ENCODE measurements at regions not wholly inside any gene's neighbourhood (a gene's known extent, or its start where the extent isn't known, plus 50 kb on each side); places are given as distances from the start of the nearest gene placed in this dataset.

DNA sequence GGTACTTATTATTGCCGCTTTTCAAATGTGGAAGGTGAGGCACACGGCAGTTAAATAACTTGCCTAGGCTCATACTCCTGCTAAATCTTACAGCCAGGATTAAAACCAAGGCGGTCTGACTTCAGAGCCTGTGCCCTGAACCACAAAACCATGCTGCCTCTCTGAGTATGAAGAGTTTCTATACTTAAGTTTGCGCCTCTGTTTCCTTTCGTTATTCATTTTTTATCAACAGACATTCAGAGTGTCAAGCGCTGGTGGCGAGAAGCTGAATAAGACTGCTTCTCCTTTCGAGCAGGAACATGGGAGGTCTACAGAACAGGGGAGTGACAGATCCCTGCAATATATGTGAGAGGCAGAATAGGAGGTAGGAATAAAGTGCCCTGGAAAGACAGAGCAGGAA, 96.0 kb upstream of the DUSP10 start:
- H3K9me3 Mint-ChIP-seq: no peaks in the 10 kb centered on the region
- peaks cover 59% of the 10 kb centered on the region for H3K4me1 Mint-ChIP-seq (ENCODE audit: low read depth)
- peak overlapping the region; percentile 85 for H3K27ac Mint-ChIP-seq
- peak; percentile 39 for DNase-seq (ENCODE audit: low spot score)
- H3K36me3 Mint-ChIP-seq (ENCODE audit: low read depth): peaks cover 2% of the 10 kb centered on the region
- H3K27me3 Mint-ChIP-seq (ENCODE audit: low read depth): no peaks in the 10 kb centered on the region
- peak overlapping the region; percentile 71 for H3K4me3 Mint-ChIP-seq

DNA sequence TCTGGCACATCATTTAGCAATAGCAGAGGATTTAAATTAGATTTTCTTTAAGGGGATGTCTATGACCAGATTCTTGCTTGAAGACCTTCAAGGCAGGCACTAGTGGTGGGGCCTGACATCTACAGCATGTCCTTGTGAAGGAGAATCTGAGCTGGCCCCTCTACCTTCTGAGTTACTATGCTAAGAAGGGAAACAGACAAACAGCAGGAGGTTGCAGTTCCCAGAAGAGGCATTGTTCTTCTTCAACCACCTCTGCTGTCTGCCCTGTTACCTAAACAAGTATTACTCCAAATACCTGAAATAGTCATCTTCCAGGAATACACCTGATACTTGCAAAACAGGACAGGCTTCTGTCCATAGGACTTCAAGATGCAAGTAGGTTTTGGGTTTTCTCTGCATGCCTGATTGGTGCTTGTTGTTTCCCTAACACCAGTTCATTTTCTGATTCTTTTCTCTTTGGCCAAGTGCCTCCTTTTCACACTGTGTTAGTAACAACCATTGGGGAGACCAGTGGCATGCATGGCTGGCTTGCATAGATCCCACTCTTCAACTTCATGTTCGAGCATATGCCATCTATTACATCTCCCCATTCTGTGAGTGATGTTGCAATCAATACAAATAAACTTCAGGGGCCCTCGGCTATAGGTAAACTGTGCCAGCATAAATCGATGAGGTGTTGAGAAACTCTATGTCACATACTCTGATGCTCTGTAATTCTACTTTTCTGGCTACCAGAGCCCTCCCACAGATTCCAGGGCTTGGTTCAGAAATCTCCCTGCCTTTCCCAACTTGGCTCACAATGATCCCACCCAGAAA, 93.0 kb upstream of the DUSP10 start:
- H3K4me1 Mint-ChIP-seq (ENCODE audit: low read depth): peaks cover 54% of the 10 kb centered on the region
- no peaks in the 10 kb centered on the region for H3K27me3 Mint-ChIP-seq (ENCODE audit: low read depth)
- no peak overlapping the region for H3K4me3 Mint-ChIP-seq
- H3K9me3 Mint-ChIP-seq: no peaks in the 10 kb centered on the region
- no peaks in the 10 kb centered on the region for H3K36me3 Mint-ChIP-seq (ENCODE audit: low read depth)
- DNase-seq (ENCODE audit: low spot score): no peak
- H3K27ac Mint-ChIP-seq: no peak overlapping the region

DNA sequence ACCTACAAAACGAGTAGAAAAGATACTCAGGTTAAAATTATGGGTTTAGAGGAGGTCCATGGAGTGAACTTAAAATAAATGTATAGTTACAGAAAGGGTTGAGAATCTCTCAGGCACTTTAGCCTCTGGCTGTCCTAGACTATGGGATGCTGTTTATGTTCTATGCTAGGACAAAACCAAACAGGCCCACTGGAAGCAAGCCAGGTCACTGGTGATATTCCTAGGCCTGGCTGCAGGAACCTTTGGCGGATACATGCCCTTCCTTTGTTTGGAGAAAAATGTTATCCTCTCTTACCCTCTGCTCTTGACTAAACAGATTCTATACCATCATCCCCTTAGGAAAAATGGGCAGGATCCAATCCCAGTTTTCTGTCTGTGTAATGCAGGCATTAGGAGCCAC, 90.7 kb upstream of the DUSP10 start:
- Mint-ChIP-seq H3K27ac (no peak overlapping the region), H3K27me3 (ENCODE audit: low read depth) (no peaks in the 10 kb centered on the region), H3K4me1 (ENCODE audit: low read depth) (peaks cover 55% of the 10 kb centered on the region), H3K9me3 (no peaks in the 10 kb centered on the region), H3K36me3 (ENCODE audit: low read depth) (peaks cover 3% of the 10 kb centered on the region), H3K4me3 (no peak overlapping the region)
- DNase-seq (ENCODE audit: low spot score): no peak

DNA sequence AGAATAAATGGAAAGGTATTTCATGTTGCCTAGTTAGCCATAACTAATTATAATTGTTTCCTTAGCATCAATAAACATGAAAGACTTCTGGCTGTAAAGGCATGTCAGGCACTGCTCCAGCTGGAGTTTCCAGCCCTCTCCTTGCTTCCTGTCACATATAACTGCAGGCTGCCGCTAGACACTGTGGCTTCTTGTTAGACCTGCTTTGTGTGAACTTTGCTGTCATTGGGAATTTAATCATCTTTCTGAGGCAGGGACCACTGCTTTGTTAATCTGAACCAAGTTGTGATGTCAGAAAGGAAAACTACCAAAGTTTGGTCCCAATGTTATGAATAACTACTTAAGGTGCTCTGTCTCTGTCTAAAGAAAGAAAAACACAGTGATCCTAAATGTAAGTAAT, 90.3 kb upstream of the DUSP10 start:
- H3K4me3 Mint-ChIP-seq: no peak overlapping the region
- H3K27ac Mint-ChIP-seq: no peak overlapping the region
- no peak for DNase-seq (ENCODE audit: low spot score)
- no peaks in the 10 kb centered on the region for H3K27me3 Mint-ChIP-seq (ENCODE audit: low read depth)
- no peaks in the 10 kb centered on the region for H3K9me3 Mint-ChIP-seq
- H3K4me1 Mint-ChIP-seq (ENCODE audit: low read depth): peaks cover 55% of the 10 kb centered on the region
- H3K36me3 Mint-ChIP-seq (ENCODE audit: low read depth): peaks cover 3% of the 10 kb centered on the region

DNA sequence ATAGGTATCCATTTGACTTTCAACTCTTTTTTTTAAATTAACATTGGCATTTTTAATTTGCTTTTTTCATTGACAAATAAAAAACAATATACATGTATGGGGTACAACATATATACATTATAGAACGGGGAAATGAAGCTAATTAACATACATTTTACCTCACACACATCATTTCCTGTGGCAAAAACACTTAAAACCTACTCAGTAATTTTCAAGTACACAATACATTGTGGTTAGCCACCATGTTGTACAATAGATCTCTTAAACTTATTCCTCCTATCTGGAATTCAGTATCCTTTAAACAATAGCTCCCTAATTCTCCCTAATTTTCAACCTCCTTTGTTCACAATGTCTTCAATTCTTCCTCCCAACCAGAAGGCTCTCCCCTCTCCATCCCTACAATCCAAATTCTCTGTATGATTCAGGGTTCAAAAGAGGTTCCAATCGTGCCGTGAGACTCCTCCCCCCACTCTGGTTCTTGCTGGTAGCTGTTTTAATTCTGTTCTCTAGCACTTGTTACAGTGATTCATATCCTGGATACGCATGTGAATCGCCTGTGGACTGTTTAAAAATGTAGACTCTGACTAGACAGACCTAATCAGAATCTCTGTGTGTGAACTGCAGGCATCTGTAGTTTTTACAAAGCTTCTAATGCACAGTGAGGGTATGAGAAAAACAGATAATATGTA, 87.6 kb upstream of the DUSP10 start:
- peak; percentile 74 for DNase-seq (ENCODE audit: low spot score)
- H3K4me3 Mint-ChIP-seq: peak overlapping the region; percentile 80

DNA sequence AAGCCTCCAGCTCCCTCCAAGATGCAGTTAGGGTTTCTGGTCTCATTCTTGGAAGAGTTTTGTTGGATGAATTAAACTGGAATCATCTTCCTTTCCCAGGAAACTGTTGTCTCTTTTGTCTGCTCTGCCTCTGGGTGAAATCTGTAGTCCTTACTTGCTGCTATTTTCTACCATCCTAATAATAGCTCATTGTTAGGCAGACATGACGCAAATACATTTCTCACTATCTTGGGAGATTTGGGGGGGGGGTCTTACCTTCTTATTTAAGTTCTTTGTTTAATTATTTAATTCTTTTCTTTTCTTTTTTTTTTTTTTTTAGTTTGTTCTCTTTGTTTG, 85.4 kb upstream of the DUSP10 start:
- H3K27me3 Mint-ChIP-seq (ENCODE audit: low read depth): no peaks in the 10 kb centered on the region
- DNase-seq (ENCODE audit: low spot score): no peak
- H3K36me3 Mint-ChIP-seq (ENCODE audit: low read depth): peaks cover 3% of the 10 kb centered on the region
- H3K4me3 Mint-ChIP-seq: peak overlapping the region; percentile 7
- no peaks in the 10 kb centered on the region for H3K9me3 Mint-ChIP-seq
- H3K4me1 Mint-ChIP-seq (ENCODE audit: low read depth): peaks cover 54% of the 10 kb centered on the region
- peak overlapping the region; percentile 76 for H3K27ac Mint-ChIP-seq

More for the DNA sequence above, 87.6 kb upstream of the DUSP10 start:
- H3K27ac Mint-ChIP-seq: peak overlapping the region; percentile 97
- H3K9me3 Mint-ChIP-seq: no peaks in the 10 kb centered on the region
- peaks cover 3% of the 10 kb centered on the region for H3K36me3 Mint-ChIP-seq (ENCODE audit: low read depth)
- H3K27me3 Mint-ChIP-seq (ENCODE audit: low read depth): no peaks in the 10 kb centered on the region
- peaks cover 58% of the 10 kb centered on the region for H3K4me1 Mint-ChIP-seq (ENCODE audit: low read depth)

DNA sequence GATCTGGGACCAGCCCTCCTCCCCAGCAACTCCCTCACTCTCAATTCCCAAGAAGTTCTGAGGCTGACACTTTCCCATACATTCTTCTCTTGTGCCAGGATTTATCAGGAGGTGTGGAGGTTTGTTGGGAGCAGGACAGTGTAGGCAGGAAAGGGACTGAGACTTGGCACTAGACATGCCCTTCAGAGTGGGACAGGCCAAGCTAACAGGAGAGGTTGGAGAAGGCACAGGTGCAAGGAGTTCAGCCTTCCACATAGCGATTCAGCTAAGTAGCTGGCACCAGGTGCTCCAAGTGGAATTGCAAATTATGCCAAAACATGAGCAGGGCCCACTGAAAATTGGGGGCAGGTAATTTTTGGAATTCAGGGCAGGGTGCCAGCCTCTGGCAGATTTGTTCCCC, 83.0 kb upstream of the DUSP10 start:
- no peak overlapping the region for H3K4me3 Mint-ChIP-seq
- peaks cover 41% of the 10 kb centered on the region for H3K4me1 Mint-ChIP-seq (ENCODE audit: low read depth)
- H3K27me3 Mint-ChIP-seq (ENCODE audit: low read depth): no peaks in the 10 kb centered on the region

DNA sequence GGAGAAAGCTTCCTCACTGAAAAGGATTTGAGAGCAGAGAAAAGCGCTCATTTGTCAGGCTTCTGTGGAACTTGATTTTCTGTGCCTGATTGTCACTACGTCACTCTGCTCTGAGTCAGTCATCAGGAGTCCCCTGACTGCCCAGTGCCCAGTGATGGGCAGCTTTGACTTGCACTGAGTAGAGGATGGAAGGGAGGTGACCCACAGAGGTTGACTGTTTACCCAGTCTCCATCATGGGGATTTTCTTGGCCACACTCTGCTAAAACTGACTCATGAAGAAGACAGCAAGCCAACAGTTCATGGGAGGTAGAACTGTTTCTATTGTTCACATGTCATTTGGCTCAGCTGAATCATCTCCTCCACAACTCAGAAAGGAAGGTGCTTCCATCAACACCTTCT, 82.1 kb upstream of the DUSP10 start:
- no peaks in the 10 kb centered on the region for H3K27me3 Mint-ChIP-seq (ENCODE audit: low read depth)
- DNase-seq (ENCODE audit: low spot score): peak; percentile 52

More for the DNA sequence above, 83.0 kb upstream of the DUSP10 start:
- DNase-seq (ENCODE audit: low spot score): no peak
- Mint-ChIP-seq H3K36me3 (ENCODE audit: low read depth) (peaks cover 3% of the 10 kb centered on the region), H3K9me3 (no peaks in the 10 kb centered on the region), H3K27ac (no peak overlapping the region)

DNA sequence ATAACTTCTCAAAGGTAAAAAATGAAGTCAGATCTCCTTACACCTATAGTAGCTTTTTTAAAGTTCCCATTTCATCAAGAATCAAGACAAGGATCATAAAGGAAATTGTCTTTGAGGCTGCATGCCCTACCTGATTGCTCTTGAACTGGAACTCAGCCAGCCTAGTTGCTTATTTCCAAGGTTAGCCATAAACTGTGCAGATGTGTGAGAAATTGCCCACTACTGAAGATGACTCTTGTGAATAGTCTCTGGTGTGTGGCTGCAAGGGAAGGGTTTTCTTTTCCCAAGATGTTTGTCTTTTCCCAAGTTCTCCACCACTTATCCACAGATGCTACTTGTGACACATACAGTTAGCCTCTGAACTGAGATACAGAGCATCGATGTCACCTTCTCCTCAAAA, 81.7 kb upstream of the DUSP10 start:
- no peak for DNase-seq (ENCODE audit: low spot score)
- Mint-ChIP-seq H3K27me3 (ENCODE audit: low read depth) (no peaks in the 10 kb centered on the region), H3K4me1 (ENCODE audit: low read depth) (peaks cover 30% of the 10 kb centered on the region), H3K27ac (no peak overlapping the region), H3K9me3 (no peaks in the 10 kb centered on the region), H3K36me3 (ENCODE audit: low read depth) (no peaks in the 10 kb centered on the region), H3K4me3 (no peak overlapping the region)

More for the DNA sequence above, 82.1 kb upstream of the DUSP10 start:
- Mint-ChIP-seq H3K36me3 (ENCODE audit: low read depth) (peaks cover 2% of the 10 kb centered on the region), H3K27ac (no peak overlapping the region), H3K4me3 (no peak overlapping the region), H3K9me3 (no peaks in the 10 kb centered on the region), H3K4me1 (ENCODE audit: low read depth) (peaks cover 34% of the 10 kb centered on the region)

DNA sequence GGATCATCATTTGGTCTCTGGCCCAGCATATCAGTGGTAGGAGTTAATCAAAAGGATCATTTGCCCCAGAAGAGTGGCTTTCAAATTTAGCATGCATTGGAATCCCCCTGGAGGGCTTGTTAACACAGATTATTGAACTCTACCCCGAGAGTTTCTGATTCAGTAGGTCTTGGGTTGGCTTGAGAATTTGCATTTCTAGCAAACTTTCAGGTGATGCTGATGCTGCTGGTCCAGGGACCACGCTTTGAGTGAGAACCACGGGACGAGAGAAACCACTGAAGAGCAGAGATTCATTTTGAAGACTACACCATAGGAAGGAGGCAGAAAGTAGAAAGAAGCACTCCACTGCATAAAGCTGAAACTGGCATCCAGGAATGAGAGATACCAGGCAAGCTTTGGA, 81.3 kb upstream of the DUSP10 start:
- peaks cover 28% of the 10 kb centered on the region for H3K4me1 Mint-ChIP-seq (ENCODE audit: low read depth)
- H3K27ac Mint-ChIP-seq: no peak overlapping the region

DNA sequence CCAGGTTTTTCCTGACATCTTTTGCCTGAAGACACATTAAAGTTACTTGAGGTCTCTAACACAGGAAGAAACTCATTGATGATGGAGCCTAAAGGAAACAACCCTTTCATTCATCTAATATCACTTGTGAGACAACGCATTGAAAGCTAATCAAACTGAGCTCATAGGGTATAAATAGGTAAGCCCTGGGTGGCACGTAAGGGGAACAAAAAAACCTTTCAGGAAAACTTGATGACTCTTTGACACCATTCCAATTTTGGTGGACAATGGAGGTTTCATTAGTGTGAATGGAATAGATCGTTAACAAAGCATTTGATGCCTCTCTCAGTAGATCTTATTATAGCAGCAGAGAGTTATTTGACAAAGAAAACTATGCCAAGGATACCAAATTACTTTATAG, 80.7 kb upstream of the DUSP10 start:
- H3K4me3 Mint-ChIP-seq: no peak overlapping the region
- H3K27ac Mint-ChIP-seq: no peak overlapping the region
- H3K36me3 Mint-ChIP-seq (ENCODE audit: low read depth): no peaks in the 10 kb centered on the region
- H3K4me1 Mint-ChIP-seq (ENCODE audit: low read depth): peaks cover 23% of the 10 kb centered on the region
- H3K9me3 Mint-ChIP-seq: no peaks in the 10 kb centered on the region
- no peaks in the 10 kb centered on the region for H3K27me3 Mint-ChIP-seq (ENCODE audit: low read depth)
- DNase-seq (ENCODE audit: low spot score): no peak

More for the DNA sequence above, 81.3 kb upstream of the DUSP10 start:
- Mint-ChIP-seq H3K9me3 (no peaks in the 10 kb centered on the region), H3K27me3 (ENCODE audit: low read depth) (no peaks in the 10 kb centered on the region), H3K4me3 (no peak overlapping the region), H3K36me3 (ENCODE audit: low read depth) (no peaks in the 10 kb centered on the region)
- no peak for DNase-seq (ENCODE audit: low spot score)

DNA sequence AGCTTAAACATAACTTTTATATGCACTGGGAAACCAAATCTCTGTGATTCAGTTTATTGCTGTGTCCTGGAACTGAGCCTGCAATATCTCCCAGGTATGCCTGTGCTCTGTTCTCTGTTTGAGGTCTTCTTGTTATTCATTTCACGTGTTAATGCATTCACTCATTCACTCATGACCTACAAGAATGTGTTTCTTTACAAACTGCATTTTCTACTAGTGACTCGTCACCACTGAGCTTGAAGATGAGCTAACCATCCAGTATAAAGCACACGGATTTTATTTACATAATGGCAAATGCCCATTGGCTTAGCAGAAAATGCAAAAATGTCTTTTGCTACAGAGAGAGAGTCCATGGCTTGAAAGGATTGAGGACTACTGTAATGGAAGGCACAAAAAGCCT, 75.0 kb upstream of the DUSP10 start:
- H3K9me3 Mint-ChIP-seq: peaks cover 3% of the 10 kb centered on the region
- no peak overlapping the region for H3K4me3 Mint-ChIP-seq
- H3K27ac Mint-ChIP-seq: no peak overlapping the region
- H3K4me1 Mint-ChIP-seq (ENCODE audit: low read depth): no peaks in the 10 kb centered on the region
- peaks cover 10% of the 10 kb centered on the region for H3K27me3 Mint-ChIP-seq (ENCODE audit: low read depth)
- H3K36me3 Mint-ChIP-seq (ENCODE audit: low read depth): no peaks in the 10 kb centered on the region
- no peak for DNase-seq (ENCODE audit: low spot score)

DNA sequence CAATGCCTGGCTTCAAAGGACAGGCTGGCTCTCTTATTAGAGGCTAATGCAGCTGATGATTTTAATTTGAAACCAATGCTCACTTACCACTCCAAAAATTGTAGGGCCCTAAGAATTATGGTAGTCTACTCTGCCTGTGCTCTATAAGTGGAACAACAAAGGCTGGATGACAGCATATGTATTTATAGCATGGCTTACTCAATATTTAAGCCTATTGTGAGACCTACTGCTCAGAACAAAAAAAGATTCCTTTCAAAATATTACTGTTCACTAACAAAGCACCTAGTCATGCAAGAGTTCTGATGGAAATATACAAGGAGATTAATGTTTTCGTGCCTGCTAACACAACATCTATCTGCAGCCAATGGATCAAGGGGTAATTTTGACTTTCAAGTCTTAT, 73.8 kb upstream of the DUSP10 start:
- peaks cover 8% of the 10 kb centered on the region for H3K4me1 Mint-ChIP-seq (ENCODE audit: low read depth)
- peaks cover 10% of the 10 kb centered on the region for H3K27me3 Mint-ChIP-seq (ENCODE audit: low read depth)
- H3K9me3 Mint-ChIP-seq: peaks cover 3% of the 10 kb centered on the region
- no peak overlapping the region for H3K27ac Mint-ChIP-seq
- no peaks in the 10 kb centered on the region for H3K36me3 Mint-ChIP-seq (ENCODE audit: low read depth)
- H3K4me3 Mint-ChIP-seq: no peak overlapping the region
- DNase-seq (ENCODE audit: low spot score): no peak

DNA sequence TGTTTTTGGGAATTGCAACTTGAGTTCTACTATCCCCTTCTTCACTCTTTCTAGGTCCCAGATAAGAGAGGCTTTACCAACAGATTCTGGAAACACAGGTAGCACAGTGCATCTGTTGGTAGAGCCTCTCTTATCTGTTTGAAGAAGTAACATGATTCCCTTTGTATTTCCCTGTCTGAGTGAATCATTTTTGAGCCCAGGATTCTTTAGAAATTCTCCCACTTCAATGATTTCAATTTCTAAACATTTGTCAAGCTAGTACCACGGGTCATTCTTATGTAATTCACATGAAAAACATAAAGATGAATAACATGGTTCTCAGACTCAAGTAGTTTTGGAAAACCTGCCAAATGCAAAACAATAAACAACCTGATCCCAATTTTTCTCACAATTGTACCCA, 72.0 kb upstream of the DUSP10 start:
- DNase-seq (ENCODE audit: low spot score): no peak
- Mint-ChIP-seq H3K4me3 (no peak overlapping the region), H3K9me3 (peaks cover 3% of the 10 kb centered on the region), H3K36me3 (ENCODE audit: low read depth) (peaks cover 3% of the 10 kb centered on the region), H3K27ac (no peak overlapping the region), H3K27me3 (ENCODE audit: low read depth) (peaks cover 10% of the 10 kb centered on the region), H3K4me1 (ENCODE audit: low read depth) (peaks cover 24% of the 10 kb centered on the region)

Data from T-helper 2 cell treated with Interferon-gamma antibody and Interleukin-4, amounts not matched to agents 5 μg/mL and 100 μg/mL, for 36 hours (primary cell).